WTC11 (cell line): ENCODE measurements at regions not wholly inside any gene's neighbourhood (a gene's known extent, or its start where the extent isn't known, plus 50 kb on each side); places are given as distances from the start of the nearest gene placed in this dataset.

ENCODE experiments used
- ATAC-seq: fragments of 200-7000 bp; cut with Tn5 transposase; 2 replicates; pipeline ENCODE4 v1.10.0; 2021; ENCODE audit warnings: mild to moderate bottlenecking, moderate library complexity
- CTCF ChIA-PET: fragments of 300-600 bp; sonication (Branson Sonifier 250); formaldehyde crosslinking; loops from one replicate; lab custom pipeline; 2021; ENCODE audit warnings: antibody characterized with exemption; lab: Charles Lee
- POLR2A ChIA-PET: fragments of 350-600 bp; sonication (Branson Sonifier 250); formaldehyde crosslinking; loops from one replicate; lab custom pipeline; 2021; ENCODE audit warnings: antibody characterized with exemption; lab: Charles Lee
- DNase-seq: peaks from one replicate; pipeline ENCODE4 v3.0.0; 2021; ENCODE audit warnings: low spot score
- H3K27ac Mint-ChIP-seq: 2 replicates; pipeline ENCODE4 v1.8.0; 2021; ENCODE audit warnings: mixed read lengths
- H3K27me3 Mint-ChIP-seq: 2 replicates; pipeline ENCODE4 v1.8.0; 2021; ENCODE audit warnings: low read depth, mild to moderate bottlenecking, moderate library complexity, mixed read lengths
- H3K36me3 Mint-ChIP-seq: 2 replicates; pipeline ENCODE4 v1.8.0; 2021; ENCODE audit warnings: mixed read lengths
- H3K4me1 Mint-ChIP-seq: 2 replicates; pipeline ENCODE4 v1.8.0; 2022; ENCODE audit warnings: mixed read lengths
- H3K4me3 Mint-ChIP-seq: 2 replicates; pipeline ENCODE4 v1.8.0; 2021; ENCODE audit warnings: mild to moderate bottlenecking, moderate library complexity, mixed read lengths
- H3K9me3 Mint-ChIP-seq: 2 replicates; pipeline ENCODE4 v1.8.0; 2021; ENCODE audit warnings: mixed read lengths
- ATF2 ChIP-seq: sonication (generic); formaldehyde crosslinking; IDR thresholded peaks from 2 replicates; pipeline ENCODE4 v1.8.1; 2022; ENCODE audit warnings: low read depth, missing genetic modification reagents, borderline replicate concordance
- CTCF ChIP-seq: fragments of 200-600 bp; IDR thresholded peaks from 2 replicates; pipeline ENCODE4 v1.8.0; 2022; ENCODE audit warnings: antibody characterized with exemption
- E2F4 ChIP-seq: sonication (generic); formaldehyde crosslinking; IDR thresholded peaks from 2 replicates; pipeline ENCODE4 v1.8.1; 2022; ENCODE audit warnings: low read depth, mild to moderate bottlenecking, moderate library complexity, missing genetic modification reagents, borderline replicate concordance
- ELF4 ChIP-seq: sonication (generic); formaldehyde crosslinking; IDR thresholded peaks from 2 replicates; pipeline ENCODE4 v1.8.1; 2022; ENCODE audit warnings: low read depth, mild to moderate bottlenecking, moderate library complexity, missing genetic modification reagents
- FOXJ3 ChIP-seq: sonication (generic); formaldehyde crosslinking; IDR thresholded peaks from 2 replicates; pipeline ENCODE4 v1.9.0; 2021; ENCODE audit warnings: missing genetic modification reagents, mild to moderate bottlenecking, borderline replicate concordance
- FOXP1 ChIP-seq: sonication (generic); formaldehyde crosslinking; IDR thresholded peaks from 2 replicates; pipeline ENCODE4 v1.8.0; 2022; ENCODE audit warnings: missing genetic modification reagents, mild to moderate bottlenecking, moderate library complexity, borderline replicate concordance
- GTF2I ChIP-seq: fragments of 250-450 bp; sonication (Bioruptor Pico); conservative IDR thresholded peaks from 2 replicates; pipeline ENCODE4 v1.4.0; 2021; ENCODE audit warnings: mild to moderate bottlenecking
- HMGA2 ChIP-seq: fragments of 250-450 bp; sonication (Bioruptor Pico); IDR thresholded peaks from 2 replicates; pipeline ENCODE4 v1.4.0; 2021; ENCODE audit warnings: mild to moderate bottlenecking, moderate library complexity
- IRF1 ChIP-seq: sonication (generic); formaldehyde crosslinking; IDR thresholded peaks from 2 replicates; pipeline ENCODE4 v1.8.0; 2023; ENCODE audit warnings: missing genetic modification reagents
- JAZF1 ChIP-seq: fragments of 250-450 bp; sonication (Bioruptor Pico); IDR thresholded peaks from 2 replicates; pipeline ENCODE4 v1.9.0; 2021; ENCODE audit warnings: moderate library complexity, mild to moderate bottlenecking, inconsistent platforms
- NR2C2 ChIP-seq: sonication (generic); formaldehyde crosslinking; IDR thresholded peaks from 2 replicates; pipeline ENCODE4 v1.8.0; 2022; ENCODE audit warnings: mild to moderate bottlenecking, missing genetic modification reagents
- STAT6 ChIP-seq: sonication (generic); formaldehyde crosslinking; conservative IDR thresholded peaks from 2 replicates; pipeline ENCODE4 v1.8.1; 2023; ENCODE audit warnings: mild to moderate bottlenecking, low read depth, missing genetic modification reagents, moderate library complexity
- USF1 ChIP-seq: sonication (generic); formaldehyde crosslinking; IDR thresholded peaks from 2 replicates; pipeline ENCODE4 v1.8.0; 2022; ENCODE audit warnings: mild to moderate bottlenecking, missing genetic modification reagents
- ZNF281 ChIP-seq: sonication (generic); formaldehyde crosslinking; IDR thresholded peaks from 2 replicates; pipeline ENCODE4 v1.8.0; 2023; ENCODE audit warnings: mild to moderate bottlenecking, missing genetic modification reagents
- ZNF396 ChIP-seq: fragments of 250-450 bp; sonication (Bioruptor Pico); IDR thresholded peaks from 2 replicates; pipeline ENCODE4 v1.8.0; 2021; ENCODE audit warnings: mild to moderate bottlenecking, moderate library complexity, borderline replicate concordance
- ZNF512 ChIP-seq: sonication (generic); formaldehyde crosslinking; IDR thresholded peaks from 2 replicates; pipeline ENCODE4 v1.8.1; 2022; ENCODE audit warnings: missing genetic modification reagents, borderline replicate concordance
- ZNF532 ChIP-seq: fragments of 250-450 bp; sonication (Bioruptor Pico); IDR thresholded peaks from 2 replicates; pipeline ENCODE4 v1.9.0; 2021; ENCODE audit warnings: mild to moderate bottlenecking, borderline replicate concordance

GRCh38 chr1:112165375-112165774, 175.9 kb upstream of the KCND3 start:
- TF ChIP-seq E2F4 (CRISPR knock-in tag): no peak
- no peak for TF ChIP-seq ATF2 (CRISPR knock-in tag)
- no peak for TF ChIP-seq IRF1 (CRISPR knock-in tag)
- TF ChIP-seq ZNF281 (CRISPR knock-in tag): no peak
- no peak for TF ChIP-seq FOXJ3 (CRISPR knock-in tag)
- no peak for TF ChIP-seq GTF2I (CRISPR knock-in tag)
- no peak for TF ChIP-seq CTCF
- no peak for TF ChIP-seq ZNF532 (CRISPR knock-in tag)
- TF ChIP-seq HMGA2: no peak
- TF ChIP-seq ELF4 (CRISPR knock-in tag): no peak
- TF ChIP-seq ZNF512: no peak
- TF ChIP-seq ZNF396 (CRISPR knock-in tag): no peak
- no peak for TF ChIP-seq JAZF1 (CRISPR knock-in tag)
- TF ChIP-seq USF1 (CRISPR knock-in tag): no peak
- no peak for TF ChIP-seq STAT6 (CRISPR knock-in tag)
- TF ChIP-seq FOXP1: no peak
- no peak for TF ChIP-seq NR2C2 (CRISPR knock-in tag)
- H3K27me3 Mint-ChIP-seq: peaks cover 11% of the 10 kb centered on the region
- H3K36me3 Mint-ChIP-seq: peaks cover 7% of the 10 kb centered on the region
- H3K4me1 Mint-ChIP-seq: peaks cover 21% of the 10 kb centered on the region
- peak; percentile 22 for DNase-seq
- POLR2A ChIA-PET: no interaction called here
- peak; percentile 44 for ATAC-seq
- peaks cover 13% of the 10 kb centered on the region for H3K9me3 Mint-ChIP-seq
- no peak overlapping the region for H3K4me3 Mint-ChIP-seq
- H3K27ac Mint-ChIP-seq: no peak overlapping the region
- CTCF ChIA-PET: interaction anchor here (1.1 to 1.5 kb wide), 2 partner anchors 133 to 193 kb away, joined by 4 to 5 read pairs; no protein-coding TSS in a partner anchor
